Neural progenitor cell (in vitro differentiated cells): ENCODE measurements at regions not wholly inside any gene's neighbourhood (a gene's known extent, or its start where the extent isn't known, plus 50 kb on each side); places are given as distances from the start of the nearest gene placed in this dataset.

Experiments used
- EZH2 ChIP-seq: fragments of 200-600 bp; sonication (generic); IDR thresholded peaks from 2 replicates; pipeline ENCODE4 v1.6.1; 2017; ENCODE audit warnings: antibody characterized with exemption, mild to moderate bottlenecking, moderate library complexity
- TF ChIP-seq, protein P1 (sequence below): fragments of 200-600 bp; sonication (generic); IDR thresholded peaks from 2 replicates; pipeline ENCODE4 v1.5.1; 2017; ENCODE audit warnings: antibody characterized with exemption, mild to moderate bottlenecking

DNA sequence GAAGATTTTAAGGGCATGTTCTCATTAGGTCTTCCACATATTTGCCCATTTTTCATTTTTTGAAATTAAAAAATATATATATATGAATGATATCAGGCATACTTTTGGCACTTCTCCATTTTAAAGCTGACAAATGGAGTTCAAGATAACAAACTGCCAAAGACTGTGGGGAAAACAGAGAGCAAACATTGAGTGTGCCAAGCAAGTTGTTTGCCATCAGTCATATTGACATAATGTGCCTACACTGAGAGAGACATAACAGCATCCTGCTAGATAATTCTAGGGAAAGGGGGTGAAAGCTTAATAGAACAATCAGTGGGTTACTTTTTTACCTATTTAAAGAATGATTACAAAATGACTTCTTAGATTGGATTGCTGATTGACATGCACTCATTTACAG lies 529.4 kb upstream of the CXADR start:
- no peak for TF ChIP-seq EZH2
- TF ChIP-seq, protein P1, sequence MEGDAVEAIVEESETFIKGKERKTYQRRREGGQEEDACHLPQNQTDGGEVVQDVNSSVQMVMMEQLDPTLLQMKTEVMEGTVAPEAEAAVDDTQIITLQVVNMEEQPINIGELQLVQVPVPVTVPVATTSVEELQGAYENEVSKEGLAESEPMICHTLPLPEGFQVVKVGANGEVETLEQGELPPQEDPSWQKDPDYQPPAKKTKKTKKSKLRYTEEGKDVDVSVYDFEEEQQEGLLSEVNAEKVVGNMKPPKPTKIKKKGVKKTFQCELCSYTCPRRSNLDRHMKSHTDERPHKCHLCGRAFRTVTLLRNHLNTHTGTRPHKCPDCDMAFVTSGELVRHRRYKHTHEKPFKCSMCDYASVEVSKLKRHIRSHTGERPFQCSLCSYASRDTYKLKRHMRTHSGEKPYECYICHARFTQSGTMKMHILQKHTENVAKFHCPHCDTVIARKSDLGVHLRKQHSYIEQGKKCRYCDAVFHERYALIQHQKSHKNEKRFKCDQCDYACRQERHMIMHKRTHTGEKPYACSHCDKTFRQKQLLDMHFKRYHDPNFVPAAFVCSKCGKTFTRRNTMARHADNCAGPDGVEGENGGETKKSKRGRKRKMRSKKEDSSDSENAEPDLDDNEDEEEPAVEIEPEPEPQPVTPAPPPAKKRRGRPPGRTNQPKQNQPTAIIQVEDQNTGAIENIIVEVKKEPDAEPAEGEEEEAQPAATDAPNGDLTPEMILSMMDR: no peak
